Gastroesophageal sphincter (tissue), 4 donors: ENCODE measurements at regions not wholly inside any gene's neighbourhood (a gene's known extent, or its start where the extent isn't known, plus 50 kb on each side); places are given as distances from the start of the nearest gene placed in this dataset.

Experiments
- ATAC-seq: fragments of 150-250 bp; one replicate; pipeline ENCODE4 v1.9.1; 2016; ENCODE audit warnings: mild to moderate bottlenecking, moderate library complexity
- H3K27ac ChIP-seq, 4 donors: fragments of 200-600 bp; sonication (generic) in 3 of 4; 1 replicate in 3 of 4; 2 replicates in 1 of 4; pipeline ENCODE4 v1.5.1; 2016 to 2019
- H3K27me3 ChIP-seq: fragments of 200-600 bp; sonication (generic); one replicate; pipeline ENCODE4 v1.5.1; 2019
- H3K36me3 ChIP-seq, 2 donors: fragments of 200-600 bp; sonication (generic); one replicate each; pipeline ENCODE4 v1.5.1; 2019; ENCODE audit warnings: control low read depth in 1 of 2
- H3K4me1 ChIP-seq, 3 donors: fragments of 200-600 bp; sonication (generic); 1 replicate in 2 of 3; 2 replicates in 1 of 3; pipeline ENCODE4 v1.5.1; 2016 to 2019; ENCODE audit warnings: control low read depth in 2 of 3
- H3K4me3 ChIP-seq, 2 donors: fragments of 200-600 bp; sonication (generic); one replicate each; pipeline ENCODE4 v1.5.1; 2019; ENCODE audit warnings: mild to moderate bottlenecking in 1 of 2, moderate library complexity in 1 of 2
- H3K9me3 ChIP-seq, 3 donors: fragments of 200-600 bp; sonication (generic); one replicate each; pipeline ENCODE4 v1.5.1; 2017 to 2019; ENCODE audit warnings: control low read depth in 2 of 3
- EP300 ChIP-seq: sonication (generic); formaldehyde crosslinking; IDR thresholded peaks from one replicate; pipeline ENCODE4 v1.6.1; 2017; ENCODE audit warnings: antibody characterized with exemption, mild to moderate bottlenecking
- POLR2A ChIP-seq, 2 donors: fragments of 450-650 bp; IDR thresholded peaks; one replicate each; pipeline ENCODE4 v1.6.1; 2017; ENCODE audit warnings: antibody characterized with exemption in 2 of 2, mild to moderate bottlenecking in 2 of 2, moderate library complexity in 1 of 2
- POLR2AphosphoS5 ChIP-seq: sonication (generic); formaldehyde crosslinking; IDR thresholded peaks from one replicate; pipeline ENCODE4 v1.6.1; 2017; ENCODE audit warnings: antibody characterized with exemption
- WGBS, 2 donors: methylation state at CpG; one replicate each; pipeline ENCODE4 v1.1.5; 2018; ENCODE audit warnings: low coverage in 1 of 2; 5-methylcytosine and 5-hydroxymethylcytosine counted together
- TF ChIP-seq, protein P1 (sequence below), 4 experiments: fragments of 200-600 bp in 2 of 4; fragments of 450-650 bp in 2 of 4; sonication (generic) in 1 of 4; IDR thresholded peaks; one replicate each; pipeline ENCODE4 v1.5.1; 2017 to 2019; ENCODE audit warnings: antibody characterized with exemption in 4 of 4, mild to moderate bottlenecking in 2 of 4, moderate library complexity in 2 of 4

DNA sequence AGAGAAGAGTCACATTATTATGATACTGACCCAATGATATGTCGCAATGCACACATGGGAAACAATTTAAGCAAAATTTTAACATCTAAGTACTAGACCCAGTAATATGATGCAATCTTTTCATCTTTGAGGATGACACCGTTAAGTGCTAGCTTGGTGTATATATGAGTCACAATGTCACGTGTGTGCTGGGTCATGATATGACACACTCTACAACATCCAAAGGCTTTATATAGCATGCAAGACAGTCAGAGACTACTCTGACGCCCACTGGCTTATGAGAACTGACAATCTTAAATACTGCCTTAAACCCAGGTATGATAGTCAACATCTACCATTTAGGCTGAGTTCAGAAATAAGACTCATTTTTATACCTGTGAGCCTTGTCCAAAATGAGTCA is 955.8 kb upstream of the TSPY4 start:
- WGBS, 2 donors, result 50% methylated on average over 1 of the region's 4 CpGs; no CpG with 5 or more reads in 1 of the 2 donors
- Histone ChIP-seq H3K9me3 (no peaks in the 10 kb centered on the region), H3K36me3 (no peaks in the 10 kb centered on the region), H3K4me1 (no peaks in the 10 kb centered on the region), H3K4me3 (no peak overlapping the region), H3K27me3 (no peaks in the 10 kb centered on the region), H3K27ac (no peak overlapping the region)
- TF ChIP-seq, protein P1, sequence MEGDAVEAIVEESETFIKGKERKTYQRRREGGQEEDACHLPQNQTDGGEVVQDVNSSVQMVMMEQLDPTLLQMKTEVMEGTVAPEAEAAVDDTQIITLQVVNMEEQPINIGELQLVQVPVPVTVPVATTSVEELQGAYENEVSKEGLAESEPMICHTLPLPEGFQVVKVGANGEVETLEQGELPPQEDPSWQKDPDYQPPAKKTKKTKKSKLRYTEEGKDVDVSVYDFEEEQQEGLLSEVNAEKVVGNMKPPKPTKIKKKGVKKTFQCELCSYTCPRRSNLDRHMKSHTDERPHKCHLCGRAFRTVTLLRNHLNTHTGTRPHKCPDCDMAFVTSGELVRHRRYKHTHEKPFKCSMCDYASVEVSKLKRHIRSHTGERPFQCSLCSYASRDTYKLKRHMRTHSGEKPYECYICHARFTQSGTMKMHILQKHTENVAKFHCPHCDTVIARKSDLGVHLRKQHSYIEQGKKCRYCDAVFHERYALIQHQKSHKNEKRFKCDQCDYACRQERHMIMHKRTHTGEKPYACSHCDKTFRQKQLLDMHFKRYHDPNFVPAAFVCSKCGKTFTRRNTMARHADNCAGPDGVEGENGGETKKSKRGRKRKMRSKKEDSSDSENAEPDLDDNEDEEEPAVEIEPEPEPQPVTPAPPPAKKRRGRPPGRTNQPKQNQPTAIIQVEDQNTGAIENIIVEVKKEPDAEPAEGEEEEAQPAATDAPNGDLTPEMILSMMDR (IDR thresholded peaks at IDR 0.05), result no peak
- no peak for ATAC-seq

GRCh38 chrY:8386053-8386452 is 951.2 kb upstream of the TSPY4 start:
- Histone ChIP-seq H3K4me3 (no peak overlapping the region), H3K9me3 (no peaks in the 10 kb centered on the region), H3K36me3 (no peaks in the 10 kb centered on the region), H3K27me3 (no peaks in the 10 kb centered on the region), H3K27ac (no peak overlapping the region), H3K4me1 (no peaks in the 10 kb centered on the region)
- WGBS, 2 donors, result 80% methylated on average over 1 of the region's 1 CpG; no CpG with 5 or more reads in 1 of the 2 donors
- ATAC-seq, result no peak
- TF ChIP-seq EP300, result no peak
- TF ChIP-seq POLR2A (IDR thresholded peaks at IDR 0.05), result no peak
- TF ChIP-seq, protein P1 (IDR thresholded peaks at IDR 0.05), result no peak
- TF ChIP-seq POLR2AphosphoS5, result no peak

- H3K27ac ChIP-seq, result no peak overlapping the region
Measured at GRCh38 chrY:8388512-8388911, 948.8 kb upstream of the TSPY4 start.

DNA sequence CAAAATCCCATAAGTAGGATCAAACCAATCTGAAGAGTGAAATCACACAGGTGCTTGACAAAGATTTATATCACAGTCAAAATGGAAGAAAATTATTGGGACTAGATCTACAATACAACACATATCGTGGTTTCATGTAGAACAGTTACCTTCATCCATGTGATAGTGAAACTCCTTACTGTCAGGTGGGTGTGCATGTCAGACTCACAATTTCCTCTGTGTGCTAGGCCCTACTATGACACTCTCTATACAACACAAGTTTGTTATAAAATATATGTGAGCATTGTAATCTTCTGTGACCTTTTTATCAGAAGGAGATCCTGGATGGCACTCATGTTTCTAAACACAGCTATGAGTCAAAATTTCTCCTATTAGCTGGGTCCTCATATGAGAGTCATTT is 947.0 kb upstream of the TSPY4 start:
- Histone ChIP-seq H3K27ac (no peak overlapping the region), H3K36me3 (no peaks in the 10 kb centered on the region), H3K9me3 (no peaks in the 10 kb centered on the region), H3K4me3 (no peak overlapping the region), H3K4me1 (no peaks in the 10 kb centered on the region), H3K27me3 (no peaks in the 10 kb centered on the region)
- ATAC-seq, result no peak
- TF ChIP-seq, protein P1 (IDR thresholded peaks at IDR 0.05), result no peak
- TF ChIP-seq POLR2AphosphoS5 (no peak), EP300 (no peak), POLR2A (IDR thresholded peaks at IDR 0.05) (no peak)
- no CpG with 5 or more reads among the region's 1 CpG for WGBS, 2 donors

More at GRCh38 chrY:8388512-8388911, 948.8 kb upstream of the TSPY4 start:
- no peaks in the 10 kb centered on the region for H3K27me3 ChIP-seq
- no peak for TF ChIP-seq POLR2A (IDR thresholded peaks at IDR 0.05)
- no peak for TF ChIP-seq POLR2AphosphoS5
- TF ChIP-seq, protein P1 (IDR thresholded peaks at IDR 0.05), result no peak
- TF ChIP-seq EP300, result no peak
- no peaks in the 10 kb centered on the region for H3K4me1 ChIP-seq
- no peaks in the 10 kb centered on the region for H3K9me3 ChIP-seq
- no peak for ATAC-seq
- H3K36me3 ChIP-seq, result no peaks in the 10 kb centered on the region
- no peak overlapping the region for H3K4me3 ChIP-seq

DNA sequence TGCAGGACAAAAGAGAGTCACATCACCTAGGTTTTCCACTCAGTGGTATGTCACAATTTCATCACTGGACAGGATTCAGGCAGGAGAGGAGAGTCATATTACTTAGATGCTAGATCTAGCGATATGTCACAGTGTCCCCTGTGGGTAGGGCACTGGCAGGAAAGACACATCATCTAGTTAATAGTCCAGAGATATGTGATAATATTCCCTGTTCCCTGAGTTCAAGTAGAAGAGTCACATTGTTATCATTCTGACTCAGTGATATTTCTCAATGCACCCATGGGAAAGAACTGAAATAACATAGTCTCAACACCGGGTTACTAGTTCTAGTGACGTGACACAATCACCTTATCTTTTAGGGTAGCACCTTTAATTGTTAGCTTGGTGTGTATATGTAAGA is 944.0 kb upstream of the TSPY4 start:
- H3K27ac ChIP-seq, result no peak overlapping the region
- H3K27me3 ChIP-seq, result no peaks in the 10 kb centered on the region
- TF ChIP-seq POLR2A (IDR thresholded peaks at IDR 0.05), result no peak
- TF ChIP-seq EP300, result no peak
- TF ChIP-seq, protein P1 (IDR thresholded peaks at IDR 0.05), result no peak
- no peaks in the 10 kb centered on the region for H3K9me3 ChIP-seq
- ATAC-seq, result no peak
- H3K4me1 ChIP-seq, result no peaks in the 10 kb centered on the region
- H3K4me3 ChIP-seq, result no peak overlapping the region
- 67% methylated on average over 2 of the region's 3 CpGs; no CpG with 5 or more reads in 1 of the 2 donors for WGBS, 2 donors
- no peaks in the 10 kb centered on the region for H3K36me3 ChIP-seq
